ENCODE measurements at regions not wholly inside any gene's neighbourhood (a gene's known extent, or its start where the extent isn't known, plus 50 kb on each side); places are given as distances from the start of the nearest gene placed in this dataset.

- peaks cover 22% of the 10 kb centered on the region for H3K27me3 ChIP-seq
- no peaks in the 10 kb centered on the region for H3K4me1 ChIP-seq
- 83 to 100% methylated on average over 1 to 4 of the region's 6 CpGs for WGBS, 2 donors (ENCODE audit: low coverage in 1 of 2)
- peaks cover 0 to 8% (median 0%) of the 10 kb centered on the region in 3 donors for H3K9me3 ChIP-seq
- no peaks in the 10 kb centered on the region for H3K36me3 ChIP-seq
- no peak overlapping the region for H3K27ac ChIP-seq
- TF ChIP-seq POLR2AphosphoS5 (IDR thresholded peaks at IDR 0.05) (no peak), CTCF (IDR thresholded peaks at IDR 0.05) (no peak), POLR2A (IDR thresholded peaks at IDR 0.05) (no peak), EP300 (IDR thresholded peaks at IDR 0.05) (no peak)
- ATAC-seq: no peak
- H3K4me3 ChIP-seq: no peak overlapping the region
These were observed 134.8 kb upstream of the SHH start for GRCh38 chr7:155947051-155947450.

GRCh38 chr7:155945670-155946325 lies 133.5 kb upstream of the SHH start:
- 87 to 93% methylated on average over 12 to 30 of the region's 32 CpGs for WGBS, 2 donors (ENCODE audit: low coverage in 1 of 2)
- no peaks in the 10 kb centered on the region for H3K36me3 ChIP-seq
- H3K4me3 ChIP-seq: no peak overlapping the region
- no peak overlapping the region for H3K27ac ChIP-seq
- no peaks in the 10 kb centered on the region for H3K4me1 ChIP-seq
- H3K27me3 ChIP-seq: peaks cover 17% of the 10 kb centered on the region
- ATAC-seq: no peak
- TF ChIP-seq CTCF (IDR thresholded peaks at IDR 0.05) (no peak), POLR2AphosphoS5 (IDR thresholded peaks at IDR 0.05) (no peak), POLR2A (IDR thresholded peaks at IDR 0.05) (no peak), EP300 (IDR thresholded peaks at IDR 0.05) (no peak)
- H3K9me3 ChIP-seq: peaks cover 0 to 8% (median 0%) of the 10 kb centered on the region in 3 donors

- TF ChIP-seq CTCF (IDR thresholded peaks at IDR 0.05): no peak
- no peak for TF ChIP-seq POLR2AphosphoS5 (IDR thresholded peaks at IDR 0.05)
- TF ChIP-seq POLR2A (IDR thresholded peaks at IDR 0.05): no peak
- no peak for TF ChIP-seq EP300 (IDR thresholded peaks at IDR 0.05)
- no peak overlapping the region for H3K4me3 ChIP-seq
- ATAC-seq: no peak
These were observed 132.6 kb upstream of the SHH start for GRCh38 chr7:155944901-155945300.

GRCh38 chr7:155943251-155943899 lies 131.1 kb upstream of the SHH start:
- Histone ChIP-seq H3K36me3 (no peaks in the 10 kb centered on the region), H3K27ac (no peak overlapping the region), H3K4me1 (no peaks in the 10 kb centered on the region), H3K27me3 (peaks cover 14% of the 10 kb centered on the region), H3K4me3 (no peak overlapping the region), H3K9me3 (peaks cover 0 to 27% (median 0%) of the 10 kb centered on the region in 3 donors)
- WGBS, 2 donors (ENCODE audit: low coverage in 1 of 2): 68 to 85% methylated on average over 3 to 4 of the region's 6 CpGs
- ATAC-seq: no peak
- TF ChIP-seq POLR2AphosphoS5 (IDR thresholded peaks at IDR 0.05): no peak
- TF ChIP-seq CTCF (IDR thresholded peaks at IDR 0.05): no peak
- TF ChIP-seq EP300 (IDR thresholded peaks at IDR 0.05): no peak

More at GRCh38 chr7:155944901-155945300, 132.6 kb upstream of the SHH start:
- H3K9me3 ChIP-seq: peaks cover 0 to 11% (median 0%) of the 10 kb centered on the region in 3 donors
- no peaks in the 10 kb centered on the region for H3K4me1 ChIP-seq
- peaks cover 20% of the 10 kb centered on the region for H3K27me3 ChIP-seq
- H3K36me3 ChIP-seq: no peaks in the 10 kb centered on the region
- no peak overlapping the region for H3K27ac ChIP-seq
- WGBS, 2 donors (ENCODE audit: low coverage in 1 of 2): 76 to 94% methylated on average over 6 of the region's 6 CpGs
